ENCODE measurements at regions not wholly inside any gene's neighbourhood (a gene's known extent, or its start where the extent isn't known, plus 50 kb on each side); places are given as distances from the start of the nearest gene placed in this dataset.

DNA sequence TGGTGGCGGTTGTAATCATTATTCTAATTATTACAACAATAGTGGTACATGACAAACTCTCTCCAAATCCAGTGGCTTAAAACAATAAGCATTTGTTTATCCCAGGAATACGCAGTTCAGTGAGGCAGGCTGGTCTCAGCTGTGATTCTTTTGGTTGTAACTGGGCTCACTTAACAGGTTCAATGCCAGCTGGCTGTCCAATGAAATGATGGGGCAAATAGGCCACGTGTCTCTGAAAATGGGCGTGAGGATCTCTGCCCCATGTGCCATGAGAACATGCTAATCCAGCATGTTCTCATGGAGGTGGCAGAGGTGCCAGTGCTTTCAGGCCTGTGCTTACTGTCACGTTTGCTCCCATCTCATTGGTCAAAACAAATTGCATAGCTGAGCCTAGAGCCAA is 73.1 kb upstream of the CLMN start:
- no peak for TF ChIP-seq POLR2A (IDR thresholded peaks at IDR 0.05; ENCODE audit: low read depth, low read length)
- no peak for TF ChIP-seq POLR2AphosphoS5 (IDR thresholded peaks at IDR 0.05; ENCODE audit: low read depth, low read length)
- no peak for TF ChIP-seq SPI1 (IDR thresholded peaks at IDR 0.05; ENCODE audit: low read depth, low read length)
- no peak for TF ChIP-seq TAF1 (IDR thresholded peaks at IDR 0.05; ENCODE audit: low read depth, low read length)
- no peak for TF ChIP-seq PAX5 (IDR thresholded peaks at IDR 0.05; ENCODE audit: insufficient read depth, low read length, severe bottlenecking)
